ENCODE measurements at regions not wholly inside any gene's neighbourhood (a gene's known extent, or its start where the extent isn't known, plus 50 kb on each side); places are given as distances from the start of the nearest gene placed in this dataset.
A peak's percentile ranks its signal among the peaks of the same experiment; 100 is the strongest.
"Not testable (repeated sequence)": the region's sequence is repeated elsewhere in the genome, so short reads cannot be mapped to it uniquely, and the experiment has no call there.

- no peak for DNase-seq (ENCODE audit: low read depth)
These were observed 133.5 kb upstream of the KRAS start for GRCh38 chr12:25384038-25384892.

- DNase-seq (ENCODE audit: low read depth), result no peak
These were observed 131.8 kb upstream of the KRAS start for GRCh38 chr12:25382311-25383106.

DNA sequence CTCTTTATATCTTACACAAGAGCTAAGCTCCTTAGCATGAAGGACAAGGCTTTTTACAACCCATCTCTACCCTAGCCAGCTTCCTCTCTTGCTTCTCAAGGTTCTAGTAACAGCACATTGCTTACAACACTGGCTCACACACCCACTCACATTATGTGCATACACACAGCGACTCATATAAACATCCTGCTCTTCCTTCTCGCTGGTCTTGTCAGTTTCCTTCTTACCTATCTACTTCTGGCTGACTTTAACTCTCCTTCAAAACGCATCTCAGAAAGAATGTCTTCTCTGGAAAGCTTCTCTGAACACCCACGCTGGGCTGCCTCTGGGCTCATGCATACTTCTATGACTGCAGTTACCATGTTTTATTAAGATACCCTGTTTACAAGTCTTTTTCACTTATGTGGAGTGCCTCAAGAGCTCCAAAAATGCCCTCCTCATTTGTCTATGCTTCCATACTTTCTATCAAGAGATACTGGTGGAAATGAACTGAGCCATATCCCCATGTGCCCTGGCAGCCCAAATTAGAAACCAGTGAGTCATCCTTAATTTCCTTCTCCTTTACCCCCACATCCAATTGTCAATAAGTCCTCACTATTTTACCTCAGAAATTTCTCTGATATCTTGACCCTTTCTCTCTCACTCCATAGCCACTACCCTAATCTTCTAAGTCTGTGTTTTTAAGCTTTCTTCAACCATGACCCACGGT, 126.9 kb upstream of the KRAS start:
- DNase-seq (ENCODE audit: low read depth), result peak; percentile 47

DNA sequence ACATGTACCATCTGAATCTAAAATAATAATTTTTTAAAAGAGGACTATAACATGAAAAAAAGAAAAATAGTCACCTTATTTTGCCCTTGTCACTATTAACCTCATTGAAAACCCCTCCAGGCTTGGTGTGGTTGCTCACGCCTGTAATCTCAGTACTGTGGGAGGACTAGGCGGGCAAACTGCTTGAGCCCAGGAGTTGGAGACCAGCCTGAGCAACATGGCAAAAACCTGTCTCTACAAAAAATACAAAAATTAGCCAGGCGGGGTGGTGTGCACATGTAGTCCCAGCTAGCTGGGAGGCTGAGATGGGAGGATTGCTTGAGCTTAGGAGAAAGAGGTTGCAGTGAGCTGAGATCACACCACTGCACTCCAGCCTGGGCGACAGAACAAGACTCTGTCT, 126.3 kb upstream of the KRAS start:
- no peak for DNase-seq (ENCODE audit: low read depth)

DNA sequence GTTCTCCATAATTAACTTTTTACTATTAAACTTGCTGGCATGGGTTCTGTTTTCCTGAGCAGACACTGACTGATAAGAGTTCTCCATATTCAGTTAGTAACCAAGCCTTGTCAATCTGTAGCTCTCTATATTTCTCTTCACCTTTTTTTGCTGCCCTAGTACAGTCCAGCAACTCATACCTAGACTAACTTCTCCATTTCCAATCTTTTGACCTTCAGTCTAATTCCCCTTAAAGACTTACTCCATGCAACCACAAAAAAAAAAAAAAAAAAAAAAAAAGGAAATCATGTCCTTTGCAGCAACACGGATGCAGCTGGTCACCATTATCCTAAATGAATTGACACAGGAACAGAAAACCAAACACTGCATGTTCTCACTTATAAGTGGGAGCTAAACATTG, 125.7 kb upstream of the KRAS start:
- no peak for DNase-seq (ENCODE audit: low read depth)

DNA sequence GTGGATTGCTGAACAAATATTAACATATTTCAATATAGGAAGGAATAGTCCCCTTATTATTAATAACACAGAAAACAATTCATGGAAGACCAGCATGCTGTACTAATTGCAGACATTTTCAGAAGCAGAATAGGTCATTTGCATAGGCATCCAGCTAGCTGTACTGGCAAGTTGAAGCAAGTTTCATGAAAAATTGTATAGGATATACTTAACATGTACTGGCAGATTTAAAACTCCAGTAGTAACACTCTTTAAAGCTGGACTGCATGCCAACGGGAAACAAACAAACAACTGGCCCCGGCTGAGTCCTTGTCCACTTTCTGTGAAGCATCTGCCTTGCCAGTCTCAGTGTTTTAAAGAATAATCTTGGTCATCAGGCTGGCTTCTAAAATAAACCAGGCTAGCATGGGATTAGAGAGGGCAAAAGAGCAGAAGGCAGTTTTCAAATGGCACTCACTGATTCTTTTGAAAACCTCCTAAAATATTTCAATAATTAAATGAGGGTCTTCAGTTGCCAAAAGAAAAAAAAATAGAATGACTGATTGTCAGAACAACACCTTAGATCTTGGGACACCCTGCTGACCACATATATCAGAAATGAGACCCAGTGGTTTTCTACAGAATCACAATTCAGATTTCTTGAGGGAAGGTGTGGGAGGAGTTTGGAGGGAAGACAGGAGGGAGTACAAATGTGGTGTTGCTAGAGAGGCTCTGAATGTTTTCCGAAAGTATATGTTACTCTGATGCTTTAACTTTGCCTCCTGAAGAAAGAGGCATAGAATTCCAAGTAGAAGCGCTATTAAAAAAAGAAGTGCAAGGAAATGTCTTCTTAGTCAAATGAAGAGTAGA, 122.5 kb upstream of the KRAS start:
- DNase-seq (ENCODE audit: low read depth), result no peak

DNA sequence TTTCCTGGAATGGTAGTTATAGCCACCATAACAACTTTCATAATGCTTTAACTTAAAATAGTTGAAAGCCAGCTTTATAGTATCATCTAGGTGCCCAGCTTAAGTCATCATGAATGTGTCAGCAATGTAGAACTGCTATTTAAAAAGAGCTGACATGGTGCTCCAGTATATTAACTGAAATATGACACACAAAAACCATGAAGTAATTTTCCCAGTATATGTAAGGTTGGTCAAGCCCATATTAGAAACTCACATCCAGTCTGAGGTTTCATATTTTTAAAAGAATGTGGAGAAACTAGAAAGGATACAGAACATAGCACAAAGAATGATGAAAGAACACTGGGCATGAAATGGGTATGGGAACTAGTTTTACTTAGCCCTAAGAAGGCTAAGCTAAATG, 121.3 kb upstream of the KRAS start:
- DNase-seq (ENCODE audit: low read depth), result no peak

DNA sequence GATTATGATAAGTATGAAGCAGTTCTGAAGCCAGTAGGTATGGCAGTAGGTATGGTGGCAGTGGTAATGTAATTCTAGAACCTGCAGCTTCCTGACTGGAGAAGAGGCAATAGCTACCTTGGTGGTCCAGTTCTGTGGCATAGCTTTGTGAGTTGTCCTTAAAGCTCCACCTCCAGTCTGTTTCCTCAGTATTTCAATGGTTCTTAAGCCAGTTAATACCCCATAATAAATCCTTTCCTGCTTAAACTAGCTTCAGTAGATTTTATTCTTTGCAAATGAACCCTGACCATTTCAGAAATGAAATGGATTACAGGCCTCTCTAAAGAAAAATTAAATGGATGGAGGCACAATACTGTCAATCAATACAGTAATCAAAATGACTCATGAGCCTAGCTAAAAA, 117.8 kb upstream of the KRAS start:
- no peak for DNase-seq (ENCODE audit: low read depth)

DNA sequence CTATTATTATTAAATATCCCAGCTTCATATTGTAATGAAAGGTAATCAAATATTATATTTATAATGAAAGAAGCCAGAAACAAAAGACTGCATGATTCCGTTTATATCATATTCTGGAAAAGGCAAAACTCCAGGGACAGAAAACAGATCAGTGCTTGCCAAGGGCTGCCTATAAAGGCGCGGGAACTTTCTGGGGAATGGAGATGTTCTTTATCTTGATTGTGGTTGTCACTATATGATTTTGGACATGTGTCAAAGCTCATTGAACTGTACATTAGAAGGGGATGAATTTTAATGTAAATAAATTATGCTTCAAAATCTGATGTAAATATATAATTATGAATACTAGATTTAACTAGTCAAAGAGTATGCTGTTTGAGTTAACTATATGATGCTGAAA, 115.4 kb upstream of the KRAS start:
- no peak for DNase-seq (ENCODE audit: low read depth)

DNA sequence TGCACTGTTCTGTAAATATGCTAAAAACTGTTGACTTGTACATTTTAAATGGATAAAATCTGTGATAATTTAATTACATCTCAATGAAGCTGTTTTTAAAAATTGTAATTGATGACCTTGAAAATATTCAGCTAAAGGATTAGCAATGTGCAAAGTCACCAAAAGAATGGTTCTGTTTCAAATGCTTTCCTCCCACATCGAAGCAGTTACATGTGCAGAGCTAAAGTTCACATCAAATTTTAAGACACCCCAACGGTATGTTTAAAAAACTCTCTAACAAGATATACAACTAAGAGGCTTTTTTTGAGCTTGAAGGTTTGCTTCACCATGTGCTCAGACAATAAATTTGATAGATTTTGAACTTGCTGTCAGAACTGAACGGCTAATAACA, 114.6 kb upstream of the KRAS start:
- DNase-seq (ENCODE audit: low read depth), result no peak

GRCh38 chr12:25364529-25365339, 114.0 kb upstream of the KRAS start:
- DNase-seq (ENCODE audit: low read depth), result peak; percentile 32

DNA sequence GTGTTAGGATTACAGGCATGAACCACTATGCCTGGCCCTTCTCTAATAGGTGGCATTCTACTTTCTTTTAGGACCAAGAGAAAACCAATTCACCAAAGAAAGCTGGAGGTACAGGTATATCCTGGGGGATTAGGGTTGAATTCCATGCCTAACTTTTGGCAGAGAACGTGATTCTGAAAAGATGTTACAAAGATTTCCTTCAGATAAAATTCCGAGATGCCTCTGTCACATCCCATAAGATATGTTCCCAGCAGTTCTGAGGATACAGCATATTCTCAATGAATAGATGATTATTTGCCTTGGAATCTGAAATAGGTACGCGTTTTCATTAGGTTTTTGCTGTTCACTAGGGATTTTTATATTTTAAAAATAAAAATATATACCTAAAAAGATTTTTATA, 111.9 kb upstream of the KRAS start:
- DNase-seq (ENCODE audit: low read depth), result peak; percentile 47

DNA sequence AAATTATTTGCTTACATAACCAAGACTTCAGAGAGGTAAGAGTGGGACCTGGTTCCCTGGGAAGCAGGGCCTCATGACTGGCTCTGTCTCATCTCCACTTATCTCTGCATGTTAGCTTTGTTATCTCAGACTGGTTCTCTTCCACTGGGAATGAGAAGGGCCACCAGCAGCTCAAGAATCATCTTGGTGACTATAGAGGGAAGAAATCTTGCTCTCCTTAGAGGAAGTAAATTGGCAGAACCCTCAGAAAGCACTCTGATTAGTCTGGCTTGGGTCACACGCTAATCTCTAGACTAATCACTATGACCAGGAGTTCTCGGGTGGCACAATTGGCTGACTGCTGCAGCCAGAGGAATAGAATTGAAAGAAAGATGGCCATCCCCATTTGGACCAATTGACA, 110.8 kb upstream of the KRAS start:
- DNase-seq (ENCODE audit: low read depth), result no peak

- DNase-seq (ENCODE audit: low read depth), result peak; percentile 16
These were observed 106.9 kb upstream of the KRAS start for GRCh38 chr12:25357595-25357994.

DNA sequence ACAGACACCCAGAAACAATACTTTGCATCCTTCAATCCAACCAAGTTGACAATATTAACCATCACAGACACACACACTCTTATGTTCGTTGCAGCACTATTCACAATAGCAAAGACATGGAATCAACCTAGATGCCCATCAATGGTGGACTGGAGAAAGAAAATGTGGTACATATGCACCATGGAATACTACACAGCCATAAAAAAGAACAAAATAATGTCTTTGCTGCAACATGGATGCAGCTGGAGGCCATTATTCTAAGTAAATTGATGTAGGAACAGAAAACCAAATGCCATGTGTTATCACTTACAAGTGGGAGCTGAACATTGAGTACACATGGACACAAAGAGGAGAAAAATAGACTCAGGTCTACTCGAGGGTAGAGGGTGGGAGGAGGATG, 102.2 kb upstream of the KRAS start:
- not testable (repeated sequence) for DNase-seq (ENCODE audit: low read depth)

DNA sequence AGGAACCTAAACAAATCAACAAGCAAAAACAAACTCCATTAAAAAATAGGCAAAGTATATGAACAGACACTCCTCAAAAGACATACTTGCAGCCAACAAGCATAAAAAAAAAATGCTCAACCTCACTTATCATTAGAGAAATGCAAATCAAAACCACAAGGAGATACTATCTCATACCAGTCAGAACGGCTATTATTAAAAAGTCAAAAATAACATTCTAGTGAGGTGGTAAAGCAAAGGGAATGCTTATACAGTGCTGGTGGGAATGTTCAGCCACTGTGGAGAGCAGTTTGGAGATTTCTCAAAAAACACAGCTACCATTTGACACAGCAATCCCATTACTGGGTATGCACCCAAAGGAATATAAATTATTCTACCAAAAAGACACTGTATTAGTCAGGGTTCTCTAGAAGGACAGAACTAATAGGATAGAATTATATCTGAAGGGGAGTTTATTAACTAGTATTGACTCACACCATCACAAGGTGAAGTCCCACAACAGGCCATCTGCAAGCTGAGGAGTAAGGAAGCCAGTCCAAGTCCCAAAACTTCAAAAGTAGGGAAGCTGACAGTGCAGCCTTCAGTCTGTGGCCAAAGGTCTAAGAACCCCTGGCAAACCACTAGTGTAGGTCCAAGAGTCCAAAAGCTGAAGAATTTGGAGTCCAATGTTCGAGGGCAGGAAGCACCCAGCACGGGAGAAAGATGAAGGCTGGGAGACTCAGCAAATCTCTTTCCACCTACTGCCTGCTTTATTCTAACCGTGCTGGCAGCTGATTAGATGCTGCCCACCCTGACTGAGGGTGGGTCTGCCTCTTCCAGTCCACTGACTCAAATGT, 101.6 kb upstream of the KRAS start:
- peak; percentile 77 for DNase-seq (ENCODE audit: low read depth)

DNA sequence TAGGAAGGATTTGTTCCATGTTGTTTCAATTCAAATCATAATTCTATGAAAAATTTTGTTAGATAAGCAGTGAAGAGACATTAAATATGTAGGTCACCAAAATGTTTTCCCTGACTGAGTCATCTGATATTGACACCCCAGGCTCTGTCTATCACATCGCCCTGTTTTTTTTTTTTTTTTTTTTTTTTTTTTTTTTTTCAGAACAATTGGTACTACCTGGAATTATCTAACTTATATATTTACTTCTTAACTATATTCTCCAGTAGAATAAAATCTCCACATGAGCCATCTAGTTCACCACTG, 97.8 kb upstream of the KRAS start:
- no peak for DNase-seq (ENCODE audit: low read depth)

DNA sequence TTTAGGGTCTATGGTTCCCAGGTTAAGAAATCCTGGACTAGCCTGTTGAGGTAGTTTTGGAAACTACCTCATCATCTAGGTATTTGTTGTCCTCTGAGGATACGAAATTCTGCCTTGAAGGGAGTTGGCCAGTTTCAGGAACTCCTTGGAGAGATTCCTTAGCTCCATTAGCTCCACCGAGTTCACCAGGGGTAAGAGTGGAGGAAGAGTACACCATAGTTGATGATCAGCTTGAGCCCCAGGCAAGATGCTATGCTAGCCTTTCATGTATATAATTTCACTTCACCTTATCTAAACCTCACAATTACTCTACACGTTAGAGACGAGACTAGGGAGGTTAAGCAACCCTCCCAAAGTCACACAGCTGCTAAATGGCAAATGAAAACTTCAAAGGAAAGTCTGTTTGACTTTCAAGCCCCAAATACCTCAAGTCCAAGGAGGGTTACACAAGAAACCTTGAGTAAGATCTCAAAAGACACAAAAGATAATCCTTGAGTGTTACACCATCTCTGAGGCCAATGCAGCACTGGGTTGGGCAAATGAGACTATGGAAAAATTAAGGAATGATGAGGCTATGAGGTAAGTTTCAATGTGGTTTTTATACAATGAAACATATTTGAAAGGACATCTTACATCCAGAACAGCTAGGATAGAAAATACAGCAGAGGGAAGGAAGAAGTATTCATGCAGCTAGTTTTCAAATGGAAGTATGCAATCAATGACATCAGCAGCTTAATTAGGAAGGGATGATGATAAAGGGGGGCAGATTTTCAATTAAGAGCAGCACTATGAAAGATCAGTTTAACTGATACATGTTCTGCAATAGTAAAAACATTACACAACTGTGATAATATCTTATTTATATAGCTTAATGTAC, 97.2 kb upstream of the KRAS start:
- DNase-seq (ENCODE audit: low read depth), result peak; percentile 8

- DNase-seq (ENCODE audit: low read depth), result not testable (repeated sequence)
These were observed 91.1 kb upstream of the KRAS start for GRCh38 chr12:25341877-25342276.
